B cell (primary cell): ENCODE measurements at regions not wholly inside any gene's neighbourhood (a gene's known extent, or its start where the extent isn't known, plus 50 kb on each side); places are given as distances from the start of the nearest gene placed in this dataset.

Experiments
- EZH2 ChIP-seq: IDR thresholded peaks from 2 replicates; pipeline ENCODE4 v1.6.1; 2012; ENCODE audit warnings: borderline replicate concordance, low read depth, mild to moderate bottlenecking, moderate library complexity, low read length; ENCODE audit not compliant: insufficient read depth, poor library complexity, severe bottlenecking
- TF ChIP-seq, protein P1 (sequence below): fragments of 200-600 bp; IDR thresholded peaks from one replicate; pipeline ENCODE4 v1.8.0; 2022; ENCODE audit warnings: antibody characterized with exemption, mild to moderate bottlenecking

- TF ChIP-seq, protein P1, sequence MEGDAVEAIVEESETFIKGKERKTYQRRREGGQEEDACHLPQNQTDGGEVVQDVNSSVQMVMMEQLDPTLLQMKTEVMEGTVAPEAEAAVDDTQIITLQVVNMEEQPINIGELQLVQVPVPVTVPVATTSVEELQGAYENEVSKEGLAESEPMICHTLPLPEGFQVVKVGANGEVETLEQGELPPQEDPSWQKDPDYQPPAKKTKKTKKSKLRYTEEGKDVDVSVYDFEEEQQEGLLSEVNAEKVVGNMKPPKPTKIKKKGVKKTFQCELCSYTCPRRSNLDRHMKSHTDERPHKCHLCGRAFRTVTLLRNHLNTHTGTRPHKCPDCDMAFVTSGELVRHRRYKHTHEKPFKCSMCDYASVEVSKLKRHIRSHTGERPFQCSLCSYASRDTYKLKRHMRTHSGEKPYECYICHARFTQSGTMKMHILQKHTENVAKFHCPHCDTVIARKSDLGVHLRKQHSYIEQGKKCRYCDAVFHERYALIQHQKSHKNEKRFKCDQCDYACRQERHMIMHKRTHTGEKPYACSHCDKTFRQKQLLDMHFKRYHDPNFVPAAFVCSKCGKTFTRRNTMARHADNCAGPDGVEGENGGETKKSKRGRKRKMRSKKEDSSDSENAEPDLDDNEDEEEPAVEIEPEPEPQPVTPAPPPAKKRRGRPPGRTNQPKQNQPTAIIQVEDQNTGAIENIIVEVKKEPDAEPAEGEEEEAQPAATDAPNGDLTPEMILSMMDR: no peak
- no peak for TF ChIP-seq EZH2
These were observed 60.3 kb upstream of the TBX3 start for GRCh38 chr12:114744285-114744684.
